ENCODE measurements at regions not wholly inside any gene's neighbourhood (a gene's known extent, or its start where the extent isn't known, plus 50 kb on each side); places are given as distances from the start of the nearest gene placed in this dataset.

DNA sequence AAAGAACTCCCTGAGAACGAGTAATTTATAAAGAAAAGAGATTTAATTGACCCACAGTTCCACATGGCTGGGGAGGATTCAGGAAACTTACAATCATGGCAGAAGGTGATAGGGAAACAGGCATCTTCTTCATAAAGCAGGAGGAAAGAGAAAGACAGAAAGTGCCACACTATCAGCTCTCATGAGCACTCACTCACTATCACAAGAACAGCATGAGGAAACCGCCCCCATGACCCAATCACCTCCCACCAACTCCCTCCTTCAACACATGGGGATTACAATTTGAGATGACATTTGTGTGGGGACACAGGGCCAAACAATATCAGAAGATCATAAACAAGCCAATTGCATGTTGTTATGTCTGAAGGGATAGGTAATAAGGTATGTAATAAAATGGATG, 935.9 kb upstream of the COX7C start:
- TF ChIP-seq, protein P1, sequence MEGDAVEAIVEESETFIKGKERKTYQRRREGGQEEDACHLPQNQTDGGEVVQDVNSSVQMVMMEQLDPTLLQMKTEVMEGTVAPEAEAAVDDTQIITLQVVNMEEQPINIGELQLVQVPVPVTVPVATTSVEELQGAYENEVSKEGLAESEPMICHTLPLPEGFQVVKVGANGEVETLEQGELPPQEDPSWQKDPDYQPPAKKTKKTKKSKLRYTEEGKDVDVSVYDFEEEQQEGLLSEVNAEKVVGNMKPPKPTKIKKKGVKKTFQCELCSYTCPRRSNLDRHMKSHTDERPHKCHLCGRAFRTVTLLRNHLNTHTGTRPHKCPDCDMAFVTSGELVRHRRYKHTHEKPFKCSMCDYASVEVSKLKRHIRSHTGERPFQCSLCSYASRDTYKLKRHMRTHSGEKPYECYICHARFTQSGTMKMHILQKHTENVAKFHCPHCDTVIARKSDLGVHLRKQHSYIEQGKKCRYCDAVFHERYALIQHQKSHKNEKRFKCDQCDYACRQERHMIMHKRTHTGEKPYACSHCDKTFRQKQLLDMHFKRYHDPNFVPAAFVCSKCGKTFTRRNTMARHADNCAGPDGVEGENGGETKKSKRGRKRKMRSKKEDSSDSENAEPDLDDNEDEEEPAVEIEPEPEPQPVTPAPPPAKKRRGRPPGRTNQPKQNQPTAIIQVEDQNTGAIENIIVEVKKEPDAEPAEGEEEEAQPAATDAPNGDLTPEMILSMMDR (IDR thresholded peaks at IDR 0.05): no peak
- TF ChIP-seq POLR2A (IDR thresholded peaks at IDR 0.05): no peak
- TF ChIP-seq EP300 (IDR thresholded peaks at IDR 0.05): no peak
